ENCODE measurements at regions not wholly inside any gene's neighbourhood (a gene's known extent, or its start where the extent isn't known, plus 50 kb on each side); places are given as distances from the start of the nearest gene placed in this dataset.

DNA sequence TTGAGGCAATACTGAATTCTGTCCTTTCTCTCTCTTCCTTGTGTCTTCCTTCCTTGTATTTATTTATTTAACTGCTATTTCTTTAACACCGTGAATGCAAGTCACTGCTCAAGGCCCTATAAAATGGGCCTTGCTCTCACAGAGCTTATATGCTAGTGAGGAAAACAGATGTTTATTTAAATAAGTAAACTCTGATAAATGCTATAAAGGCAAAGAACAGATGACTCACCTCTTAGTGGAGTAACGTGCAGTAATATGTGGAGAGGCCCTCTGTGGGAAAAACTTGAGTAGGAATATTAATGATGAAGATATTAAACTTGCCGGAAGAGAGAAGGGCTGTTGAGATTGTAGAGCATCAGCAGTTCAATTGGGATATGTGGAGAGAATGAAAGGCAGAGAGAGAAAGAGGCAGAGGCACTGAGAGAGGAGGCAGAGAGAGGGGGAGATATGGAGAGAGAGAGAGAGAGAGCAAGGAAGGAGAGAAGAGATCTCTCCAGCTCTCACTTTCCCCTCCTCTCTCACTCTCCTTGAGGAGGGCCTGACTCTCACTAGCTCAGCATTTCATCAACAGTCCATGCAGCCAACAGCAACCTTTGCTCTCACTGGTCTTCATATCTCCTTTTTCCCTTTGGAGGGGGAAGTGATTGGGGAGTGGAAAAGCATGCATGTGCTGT is 322.2 kb downstream of the LMX1A start:
- POLR2A ChIA-PET, result no interaction called here
- peaks cover 4% of the 10 kb centered on the region; the same call in 1 of the 3 replicates for H3K4me1 ChIP-seq
- H3K4me3 ChIP-seq, result no peak overlapping the region
- no peak for DNase-seq (ENCODE audit: low read depth in 1 of 2, low spot score in 1 of 2)
- ATAC-seq, result peak; percentile 50 to 59; a peak in 3 of 6 replicates
- no peaks in the 10 kb centered on the region for H3K9me3 ChIP-seq
- TF ChIP-seq FOSL2 (IDR thresholded peaks at IDR 0.05), result no peak
- peak; percentile 38; the same call in 1 of the 2 replicates for TF ChIP-seq FOSL2 (CRISPR knock-in tag; IDR thresholded peaks at IDR 0.05)
- TF ChIP-seq CEBPB (IDR thresholded peaks at IDR 0.05), result no peak
- 33% methylated on average over 3 of the region's 3 CpGs for WGBS (ENCODE audit: missing lambda C conversion rate)
- no peak overlapping the region for H3K27ac ChIP-seq
- CTCF ChIA-PET, result interaction anchor here (0.9 kb wide), 1 partner anchor 13 kb away, joined by 3 read pairs; no protein-coding TSS in a partner anchor
- FAIRE-seq, result no peak
- H3K4me2 ChIP-seq, result no peak overlapping the region

DNA sequence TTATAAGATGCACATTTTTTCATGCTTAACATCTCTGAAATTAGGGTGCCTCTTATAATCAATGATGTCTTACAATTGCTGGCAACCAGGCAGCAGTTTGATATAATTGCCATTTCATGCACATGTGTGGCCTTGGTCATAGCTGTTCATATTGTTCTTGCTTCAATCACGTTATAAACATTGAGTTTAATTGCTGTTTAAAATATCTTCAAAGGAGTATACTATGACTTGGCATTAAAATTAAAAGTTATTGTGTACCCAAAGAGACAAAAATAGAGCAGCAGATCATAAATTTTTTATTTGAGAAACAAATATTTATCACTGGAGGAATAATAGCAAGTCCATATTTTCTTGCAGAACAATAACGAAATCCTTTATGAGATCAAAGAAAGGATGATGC is 325.5 kb downstream of the LMX1A start:
- ChIA-PET POLR2A (no interaction called here), CTCF (no interaction called here)
- 17% methylated on average over 2 of the region's 2 CpGs for WGBS (ENCODE audit: missing lambda C conversion rate)

DNA sequence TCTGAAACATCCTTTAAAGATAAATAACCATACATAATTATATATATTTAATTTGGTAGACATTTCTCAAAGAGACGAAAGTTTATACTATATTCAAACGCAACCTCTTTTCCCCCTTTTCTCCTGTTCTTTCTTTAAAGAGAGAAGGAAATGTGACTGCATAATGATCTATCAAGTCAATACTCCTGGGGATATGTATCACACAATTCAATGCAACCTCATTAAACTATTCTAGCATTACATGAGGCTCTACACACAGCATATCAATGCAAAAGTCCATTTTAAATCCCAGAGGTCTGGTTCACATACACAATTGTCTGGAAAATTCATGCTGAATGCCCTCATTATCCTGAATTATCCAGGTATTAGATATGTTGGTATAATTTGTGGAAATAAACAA is 330.7 kb downstream of the LMX1A start:
- Histone ChIP-seq H3K9me3 (peaks cover 3% of the 10 kb centered on the region; the same call in 1 of the 3 replicates), H3K4me1 (no peaks in the 10 kb centered on the region), H3K27ac (no peak overlapping the region), H3K4me2 (no peak overlapping the region), H3K4me3 (no peak overlapping the region)
- FAIRE-seq (no peak), ATAC-seq (no peak), DNase-seq (ENCODE audit: low read depth in 1 of 2, low spot score in 1 of 2) (no peak)
- TF ChIP-seq EHMT2 (IDR thresholded peaks at IDR 0.05; ENCODE audit: low read depth), result no peak
- TF ChIP-seq NR3C1 (IDR thresholded peaks at IDR 0.05), result no peak
- no peak for TF ChIP-seq KDM5A (IDR thresholded peaks at IDR 0.05)
- TF ChIP-seq, protein P1, sequence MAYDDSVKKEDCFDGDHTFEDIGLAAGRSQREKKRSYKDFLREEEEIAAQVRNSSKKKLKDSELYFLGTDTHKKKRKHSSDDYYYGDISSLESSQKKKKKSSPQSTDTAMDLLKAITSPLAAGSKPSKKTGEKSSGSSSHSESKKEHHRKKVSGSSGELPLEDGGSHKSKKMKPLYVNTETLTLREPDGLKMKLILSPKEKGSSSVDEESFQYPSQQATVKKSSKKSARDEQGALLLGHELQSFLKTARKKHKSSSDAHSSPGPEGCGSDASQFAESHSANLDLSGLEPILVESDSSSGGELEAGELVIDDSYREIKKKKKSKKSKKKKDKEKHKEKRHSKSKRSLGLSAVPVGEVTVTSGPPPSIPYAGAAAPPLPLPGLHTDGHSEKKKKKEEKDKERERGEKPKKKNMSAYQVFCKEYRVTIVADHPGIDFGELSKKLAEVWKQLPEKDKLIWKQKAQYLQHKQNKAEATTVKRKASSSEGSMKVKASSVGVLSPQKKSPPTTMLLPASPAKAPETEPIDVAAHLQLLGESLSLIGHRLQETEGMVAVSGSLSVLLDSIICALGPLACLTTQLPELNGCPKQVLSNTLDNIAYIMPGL (CRISPR knock-in tag; IDR thresholded peaks at IDR 0.05; ENCODE audit: borderline replicate concordance), result no peak
- TF ChIP-seq MAFK (IDR thresholded peaks at IDR 0.05; ENCODE audit: partially characterized antibody), result no peak
- no peak for TF ChIP-seq HOXB5 (CRISPR knock-in tag; IDR thresholded peaks at IDR 0.05)
- TF ChIP-seq, protein P2, sequence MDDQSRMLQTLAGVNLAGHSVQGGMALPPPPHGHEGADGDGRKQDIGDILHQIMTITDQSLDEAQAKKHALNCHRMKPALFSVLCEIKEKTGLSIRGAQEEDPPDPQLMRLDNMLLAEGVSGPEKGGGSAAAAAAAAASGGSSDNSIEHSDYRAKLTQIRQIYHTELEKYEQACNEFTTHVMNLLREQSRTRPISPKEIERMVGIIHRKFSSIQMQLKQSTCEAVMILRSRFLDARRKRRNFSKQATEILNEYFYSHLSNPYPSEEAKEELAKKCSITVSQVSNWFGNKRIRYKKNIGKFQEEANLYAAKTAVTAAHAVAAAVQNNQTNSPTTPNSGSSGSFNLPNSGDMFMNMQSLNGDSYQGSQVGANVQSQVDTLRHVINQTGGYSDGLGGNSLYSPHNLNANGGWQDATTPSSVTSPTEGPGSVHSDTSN (IDR thresholded peaks at IDR 0.05), result no peak
- TF ChIP-seq FOSL2 (IDR thresholded peaks at IDR 0.05), result no peak
- no peak for TF ChIP-seq FOSL2 (CRISPR knock-in tag; IDR thresholded peaks at IDR 0.05)
- no peak for TF ChIP-seq KDM1A (IDR thresholded peaks at IDR 0.05; ENCODE audit: low read depth)
- TF ChIP-seq, protein P3, sequence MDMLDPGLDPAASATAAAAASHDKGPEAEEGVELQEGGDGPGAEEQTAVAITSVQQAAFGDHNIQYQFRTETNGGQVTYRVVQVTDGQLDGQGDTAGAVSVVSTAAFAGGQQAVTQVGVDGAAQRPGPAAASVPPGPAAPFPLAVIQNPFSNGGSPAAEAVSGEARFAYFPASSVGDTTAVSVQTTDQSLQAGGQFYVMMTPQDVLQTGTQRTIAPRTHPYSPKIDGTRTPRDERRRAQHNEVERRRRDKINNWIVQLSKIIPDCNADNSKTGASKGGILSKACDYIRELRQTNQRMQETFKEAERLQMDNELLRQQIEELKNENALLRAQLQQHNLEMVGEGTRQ (IDR thresholded peaks at IDR 0.05), result no peak
- TF ChIP-seq, protein P4, sequence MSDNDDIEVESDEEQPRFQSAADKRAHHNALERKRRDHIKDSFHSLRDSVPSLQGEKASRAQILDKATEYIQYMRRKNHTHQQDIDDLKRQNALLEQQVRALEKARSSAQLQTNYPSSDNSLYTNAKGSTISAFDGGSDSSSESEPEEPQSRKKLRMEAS (IDR thresholded peaks at IDR 0.05), result no peak
- TF ChIP-seq CHD4 (IDR thresholded peaks at IDR 0.05; ENCODE audit: borderline replicate concordance), result no peak
- TF ChIP-seq JUNB (IDR thresholded peaks at IDR 0.05), result no peak
- no peak for TF ChIP-seq HOXB13 (CRISPR knock-in tag; IDR thresholded peaks at IDR 0.05; ENCODE audit: low read depth)
- TF ChIP-seq POLR2AphosphoS2 (conservative IDR thresholded peaks at IDR 0.05; ENCODE audit: low read length), result no peak
- TF ChIP-seq NPAS2 (CRISPR knock-in tag; IDR thresholded peaks at IDR 0.05; ENCODE audit: borderline replicate concordance), result no peak
- TF ChIP-seq, protein P5, sequence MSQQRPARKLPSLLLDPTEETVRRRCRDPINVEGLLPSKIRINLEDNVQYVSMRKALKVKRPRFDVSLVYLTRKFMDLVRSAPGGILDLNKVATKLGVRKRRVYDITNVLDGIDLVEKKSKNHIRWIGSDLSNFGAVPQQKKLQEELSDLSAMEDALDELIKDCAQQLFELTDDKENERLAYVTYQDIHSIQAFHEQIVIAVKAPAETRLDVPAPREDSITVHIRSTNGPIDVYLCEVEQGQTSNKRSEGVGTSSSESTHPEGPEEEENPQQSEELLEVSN (IDR thresholded peaks at IDR 0.05; ENCODE audit: borderline replicate concordance, low read depth), result no peak
- no peak for TF ChIP-seq BHLHE40 (IDR thresholded peaks at IDR 0.05; ENCODE audit: low read depth, low read length)
- TF ChIP-seq, protein P6, sequence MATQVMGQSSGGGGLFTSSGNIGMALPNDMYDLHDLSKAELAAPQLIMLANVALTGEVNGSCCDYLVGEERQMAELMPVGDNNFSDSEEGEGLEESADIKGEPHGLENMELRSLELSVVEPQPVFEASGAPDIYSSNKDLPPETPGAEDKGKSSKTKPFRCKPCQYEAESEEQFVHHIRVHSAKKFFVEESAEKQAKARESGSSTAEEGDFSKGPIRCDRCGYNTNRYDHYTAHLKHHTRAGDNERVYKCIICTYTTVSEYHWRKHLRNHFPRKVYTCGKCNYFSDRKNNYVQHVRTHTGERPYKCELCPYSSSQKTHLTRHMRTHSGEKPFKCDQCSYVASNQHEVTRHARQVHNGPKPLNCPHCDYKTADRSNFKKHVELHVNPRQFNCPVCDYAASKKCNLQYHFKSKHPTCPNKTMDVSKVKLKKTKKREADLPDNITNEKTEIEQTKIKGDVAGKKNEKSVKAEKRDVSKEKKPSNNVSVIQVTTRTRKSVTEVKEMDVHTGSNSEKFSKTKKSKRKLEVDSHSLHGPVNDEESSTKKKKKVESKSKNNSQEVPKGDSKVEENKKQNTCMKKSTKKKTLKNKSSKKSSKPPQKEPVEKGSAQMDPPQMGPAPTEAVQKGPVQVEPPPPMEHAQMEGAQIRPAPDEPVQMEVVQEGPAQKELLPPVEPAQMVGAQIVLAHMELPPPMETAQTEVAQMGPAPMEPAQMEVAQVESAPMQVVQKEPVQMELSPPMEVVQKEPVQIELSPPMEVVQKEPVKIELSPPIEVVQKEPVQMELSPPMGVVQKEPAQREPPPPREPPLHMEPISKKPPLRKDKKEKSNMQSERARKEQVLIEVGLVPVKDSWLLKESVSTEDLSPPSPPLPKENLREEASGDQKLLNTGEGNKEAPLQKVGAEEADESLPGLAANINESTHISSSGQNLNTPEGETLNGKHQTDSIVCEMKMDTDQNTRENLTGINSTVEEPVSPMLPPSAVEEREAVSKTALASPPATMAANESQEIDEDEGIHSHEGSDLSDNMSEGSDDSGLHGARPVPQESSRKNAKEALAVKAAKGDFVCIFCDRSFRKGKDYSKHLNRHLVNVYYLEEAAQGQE (IDR thresholded peaks at IDR 0.05), result no peak
- WGBS (ENCODE audit: missing lambda C conversion rate), result 74% methylated on average over 2 of the region's 2 CpGs
- POLR2A ChIA-PET, result no interaction called here
- CTCF ChIA-PET, result interaction anchor here (0.6 kb wide), 1 partner anchor 57 kb away, joined by 4 read pairs; no protein-coding TSS in a partner anchor

More for the DNA sequence above, 325.5 kb downstream of the LMX1A start:
- Histone ChIP-seq H3K4me3 (no peak overlapping the region), H3K27ac (no peak overlapping the region), H3K4me1 (peaks cover 4% of the 10 kb centered on the region; the same call in 1 of the 3 replicates), H3K9me3 (no peaks in the 10 kb centered on the region), H3K4me2 (no peak overlapping the region)
- no peak for FAIRE-seq
- DNase-seq (ENCODE audit: low read depth in 1 of 2, low spot score in 1 of 2), result no peak
- TF ChIP-seq MAZ (IDR thresholded peaks at IDR 0.05; ENCODE audit: borderline replicate concordance, low read depth, low read length), result no peak
- no peak for TF ChIP-seq RFX5 (IDR thresholded peaks at IDR 0.05)
- no peak for TF ChIP-seq ZFP36 (IDR thresholded peaks at IDR 0.05; ENCODE audit: borderline replicate concordance, partially characterized antibody)
- ATAC-seq, result no peak
